B cell (primary cell): ENCODE measurements at regions not wholly inside any gene's neighbourhood (a gene's known extent, or its start where the extent isn't known, plus 50 kb on each side); places are given as distances from the start of the nearest gene placed in this dataset.
A peak's percentile ranks its signal among the peaks of the same experiment; 100 is the strongest.

Source experiments
- ATAC-seq: fragments of 200-7000 bp; cut with Tn5 transposase; one replicate; pipeline ENCODE4 v1.10.0; 2021; ENCODE audit warnings: low read depth, mild to moderate bottlenecking, moderate number of reproducible peaks, moderate library complexity
- CTCF ChIA-PET: fragments of 350-600 bp; sonication (Branson Sonifier 250); formaldehyde crosslinking; loops from one replicate; lab custom pipeline; 2021; ENCODE audit warnings: antibody characterized with exemption, inconsistent platforms; lab: Charles Lee
- POLR2A ChIA-PET: fragments of 350-600 bp; sonication (Branson Sonifier 250); formaldehyde crosslinking; loops from one replicate; lab custom pipeline; 2021; ENCODE audit warnings: antibody characterized with exemption; lab: Charles Lee
- DNase-seq: peaks from one replicate; pipeline ENCODE4 v3.0.0; 2013
- H2AFZ ChIP-seq: 2 replicates; pipeline ENCODE4 v1.6.1; 2012; ENCODE audit warnings: mild to moderate bottlenecking, low read depth, low read length; ENCODE audit not compliant: insufficient read depth, poor library complexity, severe bottlenecking
- H3K27ac ChIP-seq, 2 donors: 1 replicate in 1 of 2; 2 replicates in 1 of 2; pipeline ENCODE4 v1.5.1; 2012 to 2013; ENCODE audit warnings: low read length in 2 of 2, mild to moderate bottlenecking in 2 of 2, moderate library complexity in 1 of 2
- H3K27me3 ChIP-seq, 4 experiments: fragments of 200-600 bp in 1 of 4; sonication (generic) in 1 of 4; replicated peaks in 1 of 4; 1 replicate in 2 of 4; 2 replicates in 2 of 4; pipeline versions ENCODE4 v1.6.1 to v1.7.0; 2013 to 2016; ENCODE audit warnings: low read length in 3 of 4, mild to moderate bottlenecking in 2 of 4, mixed read lengths in 1 of 4, moderate library complexity in 1 of 4; ENCODE audit not compliant: insufficient read depth in 4 of 4, control insufficient read depth in 3 of 4; ENCODE audit errors: control extremely low read depth in 1 of 4
- H3K36me3 ChIP-seq, 2 experiments: replicated peaks in 1 of 2; 1 replicate in 1 of 2; 2 replicates in 1 of 2; pipeline versions ENCODE4 v1.6.1 to v1.7.1; 2013; ENCODE audit warnings: low read length in 1 of 2; ENCODE audit not compliant: insufficient read depth in 2 of 2, control insufficient read depth in 1 of 2; ENCODE audit errors: control extremely low read depth in 1 of 2, extremely low read depth in 1 of 2
- H3K4me1 ChIP-seq, 2 donors: fragments of 200-600 bp in 1 of 2; sonication (generic) in 1 of 2; 1 replicate in 1 of 2; 2 replicates in 1 of 2; pipeline versions ENCODE4 v1.5.1 to v1.6.1; 2013 to 2017; ENCODE audit warnings: low read length in 2 of 2; ENCODE audit not compliant: control insufficient read depth in 2 of 2, insufficient read depth in 2 of 2
- H3K4me2 ChIP-seq: replicated peaks from 2 replicates; pipeline ENCODE3; 2012; ENCODE audit warnings: mild to moderate bottlenecking, low read depth, low read length; ENCODE audit not compliant: poor library complexity, severe bottlenecking
- H3K4me3 ChIP-seq, 5 experiments: fragments of 200-600 bp in 1 of 5; sonication (generic) in 1 of 5; 1 replicate in 3 of 5; 2 replicates in 2 of 5; pipeline versions ENCODE4 v1.5.1 to v1.7.0; 2011 to 2016; ENCODE audit warnings: low read length in 4 of 5, mild to moderate bottlenecking in 4 of 5, low read depth in 2 of 5, control low read depth in 1 of 5, moderate library complexity in 1 of 5; ENCODE audit not compliant: insufficient read depth in 1 of 5; ENCODE audit errors: control extremely low read depth in 1 of 5, extremely low read depth in 1 of 5
- H3K79me2 ChIP-seq: fragments of 200-600 bp; sonication (generic); one replicate; pipeline ENCODE4 v1.6.0; 2016; ENCODE audit warnings: low read length; ENCODE audit not compliant: control insufficient read depth, insufficient read depth
- H3K9ac ChIP-seq: fragments of 200-600 bp; sonication (generic); 2 replicates; pipeline ENCODE4 v1.6.1; 2017; ENCODE audit warnings: mild to moderate bottlenecking, low read length, moderate library complexity
- H3K9me3 ChIP-seq, 3 donors: one replicate each; pipeline versions ENCODE4 v1.6.1 to v1.7.1; 2013; ENCODE audit warnings: low read length in 2 of 3; ENCODE audit not compliant: control insufficient read depth in 2 of 3, insufficient read depth in 1 of 3; ENCODE audit errors: control extremely low read depth in 1 of 3
- H4K20me1 ChIP-seq: 2 replicates; pipeline ENCODE4 v1.6.0; 2012; ENCODE audit warnings: mild to moderate bottlenecking, low read length; ENCODE audit not compliant: insufficient read depth, control insufficient read depth, poor library complexity, severe bottlenecking
- H3K27ac Mint-ChIP-seq: one replicate; pipeline ENCODE4 v1.8.0; 2021; ENCODE audit warnings: mixed read lengths
- H3K27me3 Mint-ChIP-seq: one replicate; pipeline ENCODE4 v1.8.0; 2021; ENCODE audit warnings: mixed read lengths
- H3K4me1 Mint-ChIP-seq: one replicate; pipeline ENCODE4 v1.8.0; 2021; ENCODE audit warnings: mixed read lengths
- H3K4me3 Mint-ChIP-seq: one replicate; pipeline ENCODE4 v1.8.0; 2021; ENCODE audit warnings: mixed read lengths
- H3K9me3 Mint-ChIP-seq: one replicate; pipeline ENCODE4 v1.8.0; 2022; ENCODE audit warnings: mixed read lengths; ENCODE audit not compliant: insufficient read depth
- CTCF ChIP-seq: fragments of 200-600 bp; IDR thresholded peaks from one replicate; pipeline ENCODE4 v1.8.0; 2022; ENCODE audit warnings: antibody characterized with exemption, mild to moderate bottlenecking
- EZH2 ChIP-seq: IDR thresholded peaks from 2 replicates; pipeline ENCODE4 v1.6.1; 2012; ENCODE audit warnings: borderline replicate concordance, low read depth, mild to moderate bottlenecking, moderate library complexity, low read length; ENCODE audit not compliant: insufficient read depth, poor library complexity, severe bottlenecking
- WGBS: methylation state at CpG from one replicate; pipeline ENCODE4 v1.1.5; 2013; ENCODE audit warnings: missing lambda C conversion rate; ENCODE audit not compliant: insufficient coverage; 5-methylcytosine and 5-hydroxymethylcytosine counted together
- intact Hi-C: fragments of 100-400 bp; cut with micrococcal nuclease; formaldehyde crosslinking; loops from one replicate; pipeline ENCODE4 v1.10.0; 2022

GRCh38 chr11:122320671-122321070 lies 204.7 kb upstream of the BLID start:
- intact Hi-C loops: no loop called here
- H3K4me3 Mint-ChIP-seq: no peak overlapping the region
- DNase-seq: no peak
- H4K20me1 ChIP-seq: no peaks in the 10 kb centered on the region
- no peak overlapping the region for H3K4me3 ChIP-seq
- no peak overlapping the region for H3K9ac ChIP-seq
- POLR2A ChIA-PET: no interaction called here
- 78% methylated on average over 1 of the region's 2 CpGs for WGBS
- peaks cover 0 to 4% of the 10 kb centered on the region in 2 donors for H3K4me1 ChIP-seq
- no peaks in the 10 kb centered on the region for H3K36me3 ChIP-seq
- no peak overlapping the region for H3K27ac ChIP-seq
- no peaks in the 10 kb centered on the region for H3K27me3 ChIP-seq
- ATAC-seq: no peak
- CTCF ChIA-PET: no interaction called here
- peaks cover 3% of the 10 kb centered on the region for H3K4me1 Mint-ChIP-seq
- no peak overlapping the region for H3K4me2 ChIP-seq
- H3K9me3 ChIP-seq: no peaks in the 10 kb centered on the region
- H3K79me2 ChIP-seq: no peaks in the 10 kb centered on the region
- no peaks in the 10 kb centered on the region for H3K27me3 Mint-ChIP-seq
- H2AFZ ChIP-seq: no peak overlapping the region
- no peaks in the 10 kb centered on the region for H3K9me3 Mint-ChIP-seq
- H3K27ac Mint-ChIP-seq: no peak overlapping the region
- TF ChIP-seq CTCF (no peak), EZH2 (no peak)

GRCh38 chr11:122319691-122320620 lies 203.9 kb upstream of the BLID start:
- WGBS: 82% methylated on average over 5 of the region's 8 CpGs
- no peaks in the 10 kb centered on the region for H3K27me3 Mint-ChIP-seq
- CTCF ChIA-PET: no interaction called here
- H3K27me3 ChIP-seq: no peaks in the 10 kb centered on the region
- H2AFZ ChIP-seq: peak overlapping the region; percentile 45
- intact Hi-C loops: no loop called here
- no peak overlapping the region for H3K4me3 ChIP-seq
- no peaks in the 10 kb centered on the region for H4K20me1 ChIP-seq
- no peak for TF ChIP-seq EZH2
- TF ChIP-seq CTCF: no peak
- ATAC-seq: no peak
- peaks cover 0 to 4% of the 10 kb centered on the region in 2 donors for H3K4me1 ChIP-seq
- H3K4me2 ChIP-seq: peak overlapping the region; percentile 33
- no peak overlapping the region for H3K4me3 Mint-ChIP-seq
- H3K79me2 ChIP-seq: no peaks in the 10 kb centered on the region
- H3K4me1 Mint-ChIP-seq: peaks cover 3% of the 10 kb centered on the region
- POLR2A ChIA-PET: no interaction called here
- no peak overlapping the region for H3K27ac ChIP-seq
- H3K9ac ChIP-seq: no peak overlapping the region
- H3K9me3 ChIP-seq: no peaks in the 10 kb centered on the region
- DNase-seq: no peak
- no peaks in the 10 kb centered on the region for H3K36me3 ChIP-seq
- H3K27ac Mint-ChIP-seq: no peak overlapping the region
- H3K9me3 Mint-ChIP-seq: no peaks in the 10 kb centered on the region
